ENCODE measurements at regions not wholly inside any gene's neighbourhood (a gene's known extent, or its start where the extent isn't known, plus 50 kb on each side); places are given as distances from the start of the nearest gene placed in this dataset.
"Not testable (repeated sequence)": the region's sequence is repeated elsewhere in the genome, so short reads cannot be mapped to it uniquely, and the experiment has no call there.

DNA sequence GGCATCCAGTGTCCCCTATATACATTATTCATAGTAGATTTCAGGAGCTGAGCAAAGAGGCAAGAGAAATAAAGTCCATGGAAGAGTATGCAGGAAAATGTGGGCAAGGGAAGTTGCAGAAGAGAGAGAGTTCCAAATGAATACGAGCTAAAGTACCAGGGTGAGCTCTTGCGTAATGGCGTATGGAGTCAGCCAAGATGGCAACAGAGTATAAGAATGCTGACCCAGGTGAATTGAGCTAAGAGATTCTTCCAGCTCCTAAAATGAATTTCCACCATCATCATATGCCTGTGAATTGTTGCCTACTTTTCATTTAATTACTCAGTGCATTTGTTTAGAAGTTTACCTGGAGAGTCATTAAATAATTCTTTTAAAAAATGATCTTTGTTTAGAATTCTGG, 153.2 kb upstream of the CNTNAP4 start:
- Mint-ChIP-seq H3K27ac (ENCODE audit: unreplicated experiment) (no peak overlapping the region), H3K4me3 (ENCODE audit: low read depth, unreplicated experiment) (no peak overlapping the region), H3K27me3 (ENCODE audit: unreplicated experiment) (no peaks in the 10 kb centered on the region), H3K4me1 (ENCODE audit: low read depth, unreplicated experiment) (no peaks in the 10 kb centered on the region), H3K36me3 (ENCODE audit: insufficient read depth, unreplicated experiment) (no peaks in the 10 kb centered on the region), H3K9me3 (ENCODE audit: low read depth, unreplicated experiment) (peaks cover 13% of the 10 kb centered on the region)
- CTCF ChIA-PET, result no interaction called here
- intact Hi-C loops (cut with micrococcal nuclease; ENCODE audit: unreplicated experiment), result no loop called here
- no TSS peak for BruUV-seq (replicated peaks)
- no peak for DNase-seq
- TF ChIP-seq, protein P1, sequence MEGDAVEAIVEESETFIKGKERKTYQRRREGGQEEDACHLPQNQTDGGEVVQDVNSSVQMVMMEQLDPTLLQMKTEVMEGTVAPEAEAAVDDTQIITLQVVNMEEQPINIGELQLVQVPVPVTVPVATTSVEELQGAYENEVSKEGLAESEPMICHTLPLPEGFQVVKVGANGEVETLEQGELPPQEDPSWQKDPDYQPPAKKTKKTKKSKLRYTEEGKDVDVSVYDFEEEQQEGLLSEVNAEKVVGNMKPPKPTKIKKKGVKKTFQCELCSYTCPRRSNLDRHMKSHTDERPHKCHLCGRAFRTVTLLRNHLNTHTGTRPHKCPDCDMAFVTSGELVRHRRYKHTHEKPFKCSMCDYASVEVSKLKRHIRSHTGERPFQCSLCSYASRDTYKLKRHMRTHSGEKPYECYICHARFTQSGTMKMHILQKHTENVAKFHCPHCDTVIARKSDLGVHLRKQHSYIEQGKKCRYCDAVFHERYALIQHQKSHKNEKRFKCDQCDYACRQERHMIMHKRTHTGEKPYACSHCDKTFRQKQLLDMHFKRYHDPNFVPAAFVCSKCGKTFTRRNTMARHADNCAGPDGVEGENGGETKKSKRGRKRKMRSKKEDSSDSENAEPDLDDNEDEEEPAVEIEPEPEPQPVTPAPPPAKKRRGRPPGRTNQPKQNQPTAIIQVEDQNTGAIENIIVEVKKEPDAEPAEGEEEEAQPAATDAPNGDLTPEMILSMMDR (IDR thresholded peaks at IDR 0.05; ENCODE audit: unreplicated experiment), result no peak

DNA sequence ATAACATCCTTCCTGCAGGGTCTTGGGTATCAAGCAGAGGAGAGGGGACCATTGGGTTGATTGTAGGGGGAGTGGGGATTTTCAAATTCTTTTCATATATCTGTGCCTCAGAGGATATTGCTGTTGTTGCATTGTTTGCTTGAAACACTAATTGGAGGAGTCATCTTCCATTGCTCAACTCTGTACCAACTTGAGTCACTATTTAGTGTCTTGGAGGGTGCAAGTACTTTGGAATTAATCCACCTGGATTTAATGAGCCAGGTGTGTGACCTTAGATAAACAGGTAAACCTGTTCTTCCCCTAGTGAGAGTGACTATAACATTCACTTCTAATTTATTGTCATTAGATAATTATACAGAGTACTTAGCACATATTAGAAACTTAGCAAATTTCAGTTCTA, 151.3 kb upstream of the CNTNAP4 start:
- no TSS peak for BruUV-seq (replicated peaks)
- no peaks in the 10 kb centered on the region for H3K4me1 Mint-ChIP-seq (ENCODE audit: low read depth, unreplicated experiment)
- no peak for DNase-seq
- TF ChIP-seq, protein P1 (IDR thresholded peaks at IDR 0.05; ENCODE audit: unreplicated experiment), result no peak
- no peaks in the 10 kb centered on the region for H3K36me3 Mint-ChIP-seq (ENCODE audit: insufficient read depth, unreplicated experiment)
- H3K27ac Mint-ChIP-seq (ENCODE audit: unreplicated experiment), result no peak overlapping the region
- intact Hi-C loops (cut with micrococcal nuclease; ENCODE audit: unreplicated experiment), result no loop called here
- CTCF ChIA-PET, result no interaction called here
- H3K27me3 Mint-ChIP-seq (ENCODE audit: unreplicated experiment), result no peaks in the 10 kb centered on the region
- H3K4me3 Mint-ChIP-seq (ENCODE audit: low read depth, unreplicated experiment), result no peak overlapping the region
- H3K9me3 Mint-ChIP-seq (ENCODE audit: low read depth, unreplicated experiment), result peaks cover 15% of the 10 kb centered on the region

DNA sequence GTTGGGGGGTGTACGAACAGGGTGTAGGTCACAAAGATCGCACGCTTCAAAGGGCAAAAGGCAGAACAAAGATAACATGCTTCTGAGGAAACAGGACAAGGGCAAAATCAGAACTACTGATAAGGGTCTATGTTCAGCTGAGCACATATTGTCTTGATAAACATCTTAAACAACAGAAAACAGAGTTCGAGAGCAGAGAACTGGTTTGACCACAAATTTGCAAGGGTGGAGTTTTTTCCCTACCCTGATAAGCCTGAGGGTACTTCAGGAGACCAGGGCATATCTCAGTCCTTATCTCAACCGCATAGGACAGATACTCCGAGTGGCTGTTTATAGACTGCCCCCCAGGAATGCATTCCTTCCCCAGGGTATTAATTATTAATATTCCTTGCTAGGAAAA, 139.1 kb upstream of the CNTNAP4 start:
- H3K4me3 Mint-ChIP-seq (ENCODE audit: low read depth, unreplicated experiment); H3K27me3 Mint-ChIP-seq (ENCODE audit: unreplicated experiment); H3K27ac Mint-ChIP-seq (ENCODE audit: unreplicated experiment); CTCF ChIA-PET; H3K4me1 Mint-ChIP-seq (ENCODE audit: low read depth, unreplicated experiment); intact Hi-C loops (cut with micrococcal nuclease; ENCODE audit: unreplicated experiment); DNase-seq; BruUV-seq (replicated peaks); H3K36me3 Mint-ChIP-seq (ENCODE audit: insufficient read depth, unreplicated experiment): not testable (repeated sequence)
- H3K9me3 Mint-ChIP-seq (ENCODE audit: low read depth, unreplicated experiment), result peaks cover 18% of the 10 kb centered on the region

DNA sequence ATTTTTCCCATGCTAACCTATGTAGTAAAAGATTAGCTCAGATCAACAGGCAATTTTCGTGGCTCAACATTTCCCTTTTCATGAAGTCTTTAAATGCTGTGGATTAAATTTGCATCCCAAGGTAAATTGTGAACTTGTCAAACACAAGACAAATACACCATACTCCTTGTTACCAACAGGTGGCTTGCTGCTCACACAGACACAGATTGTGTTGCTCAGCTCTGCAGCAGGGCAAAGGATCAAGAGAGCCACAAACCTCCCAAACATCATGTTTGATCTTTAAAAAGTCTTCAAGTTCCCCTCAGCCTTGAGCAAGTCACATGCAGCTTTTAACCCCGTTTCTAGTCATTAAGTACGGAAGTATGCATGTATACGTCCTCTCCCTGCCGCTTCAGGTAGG, 119.6 kb upstream of the CNTNAP4 start:
- peaks cover 4% of the 10 kb centered on the region for H3K9me3 Mint-ChIP-seq (ENCODE audit: low read depth, unreplicated experiment)
- TF ChIP-seq, protein P1 (IDR thresholded peaks at IDR 0.05; ENCODE audit: unreplicated experiment), result no peak
- intact Hi-C loops (cut with micrococcal nuclease; ENCODE audit: unreplicated experiment), result no loop called here
- no peak overlapping the region for H3K4me3 Mint-ChIP-seq (ENCODE audit: low read depth, unreplicated experiment)
- BruUV-seq (replicated peaks), result no TSS peak
- no peaks in the 10 kb centered on the region for H3K4me1 Mint-ChIP-seq (ENCODE audit: low read depth, unreplicated experiment)
- H3K27me3 Mint-ChIP-seq (ENCODE audit: unreplicated experiment), result no peaks in the 10 kb centered on the region
- no peaks in the 10 kb centered on the region for H3K36me3 Mint-ChIP-seq (ENCODE audit: insufficient read depth, unreplicated experiment)
- no peak for DNase-seq
- CTCF ChIA-PET, result no interaction called here
- no peak overlapping the region for H3K27ac Mint-ChIP-seq (ENCODE audit: unreplicated experiment)

DNA sequence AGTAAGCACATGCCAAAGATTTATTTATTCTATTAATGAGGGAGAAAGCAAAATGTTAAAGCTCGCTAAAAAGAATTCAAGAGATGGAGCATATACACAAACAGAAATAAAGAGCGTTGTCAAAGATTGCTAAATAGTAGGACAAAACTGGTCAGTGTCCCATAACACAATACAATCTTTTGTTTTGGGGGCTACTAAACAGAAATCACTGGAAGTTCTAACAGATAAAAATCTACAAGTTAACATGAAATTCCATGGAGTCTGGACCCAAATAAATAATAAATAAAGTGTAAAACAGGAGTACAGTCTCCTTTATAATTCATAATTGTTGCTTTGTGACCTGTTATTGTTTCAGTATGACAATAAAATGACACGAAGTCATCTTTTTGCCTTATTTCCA, 115.2 kb upstream of the CNTNAP4 start:
- BruUV-seq (replicated peaks), result no TSS peak
- Mint-ChIP-seq H3K4me1 (ENCODE audit: low read depth, unreplicated experiment) (no peaks in the 10 kb centered on the region), H3K27me3 (ENCODE audit: unreplicated experiment) (no peaks in the 10 kb centered on the region), H3K9me3 (ENCODE audit: low read depth, unreplicated experiment) (peaks cover 14% of the 10 kb centered on the region), H3K27ac (ENCODE audit: unreplicated experiment) (no peak overlapping the region), H3K36me3 (ENCODE audit: insufficient read depth, unreplicated experiment) (no peaks in the 10 kb centered on the region), H3K4me3 (ENCODE audit: low read depth, unreplicated experiment) (no peak overlapping the region)
- no peak for DNase-seq
- CTCF ChIA-PET, result no interaction called here
- intact Hi-C loops (cut with micrococcal nuclease; ENCODE audit: unreplicated experiment), result no loop called here
- TF ChIP-seq, protein P1 (IDR thresholded peaks at IDR 0.05; ENCODE audit: unreplicated experiment), result no peak

Data from Calu3 (cell line).